ENCODE measurements at regions not wholly inside any gene's neighbourhood (a gene's known extent, or its start where the extent isn't known, plus 50 kb on each side); places are given as distances from the start of the nearest gene placed in this dataset.

GRCh38 chr13:67833564-67833963 lies 603.4 kb upstream of the PCDH9 start:
- DNase-seq, result no peak
- no peak for TF ChIP-seq CTCF (IDR thresholded peaks at IDR 0.05; ENCODE audit: low read depth, low read length)
- no peaks in the 10 kb centered on the region for H3K9me3 ChIP-seq
- H3K4me3 ChIP-seq (ENCODE audit: low read depth, low read length), result no peak overlapping the region
- no peaks in the 10 kb centered on the region for H3K27me3 ChIP-seq
- H3K36me3 ChIP-seq, result no peaks in the 10 kb centered on the region
- no peaks in the 10 kb centered on the region for H3K4me1 ChIP-seq

- H3K27me3 ChIP-seq, result no peaks in the 10 kb centered on the region
- H3K4me3 ChIP-seq (ENCODE audit: low read depth, low read length), result no peak overlapping the region
- H3K9me3 ChIP-seq, result no peaks in the 10 kb centered on the region
- DNase-seq, result no peak
- no peaks in the 10 kb centered on the region for H3K36me3 ChIP-seq
- TF ChIP-seq CTCF (IDR thresholded peaks at IDR 0.05; ENCODE audit: low read depth, low read length), result no peak
- H3K4me1 ChIP-seq, result no peaks in the 10 kb centered on the region
Observed at GRCh38 chr13:67829641-67830040, 599.5 kb upstream of the PCDH9 start.

GRCh38 chr13:67827992-67828391 lies 597.9 kb upstream of the PCDH9 start:
- DNase-seq, result no peak
- no peak for TF ChIP-seq CTCF (IDR thresholded peaks at IDR 0.05; ENCODE audit: low read depth, low read length)

GRCh38 chr13:67821606-67822005 lies 591.5 kb upstream of the PCDH9 start:
- H3K36me3 ChIP-seq, result no peaks in the 10 kb centered on the region
- H3K4me1 ChIP-seq, result no peaks in the 10 kb centered on the region
- DNase-seq, result no peak
- no peak overlapping the region for H3K4me3 ChIP-seq (ENCODE audit: low read depth, low read length)
- H3K9me3 ChIP-seq, result no peaks in the 10 kb centered on the region
- no peaks in the 10 kb centered on the region for H3K27me3 ChIP-seq
- no peak for TF ChIP-seq CTCF (IDR thresholded peaks at IDR 0.05; ENCODE audit: low read depth, low read length)

More at GRCh38 chr13:67827992-67828391, 597.9 kb upstream of the PCDH9 start:
- H3K9me3 ChIP-seq, result no peaks in the 10 kb centered on the region
- H3K4me3 ChIP-seq (ENCODE audit: low read depth, low read length), result no peak overlapping the region
- H3K4me1 ChIP-seq, result no peaks in the 10 kb centered on the region
- no peaks in the 10 kb centered on the region for H3K36me3 ChIP-seq
- no peaks in the 10 kb centered on the region for H3K27me3 ChIP-seq

GRCh38 chr13:67806796-67807195 lies 576.7 kb upstream of the PCDH9 start:
- no peaks in the 10 kb centered on the region for H3K36me3 ChIP-seq
- H3K4me1 ChIP-seq, result no peaks in the 10 kb centered on the region
- H3K9me3 ChIP-seq, result no peaks in the 10 kb centered on the region
- TF ChIP-seq CTCF (IDR thresholded peaks at IDR 0.05; ENCODE audit: low read depth, low read length), result no peak
- no peak for DNase-seq
- H3K27me3 ChIP-seq, result no peaks in the 10 kb centered on the region
- no peak overlapping the region for H3K4me3 ChIP-seq (ENCODE audit: low read depth, low read length)

GRCh38 chr13:67803118-67803517 lies 573.0 kb upstream of the PCDH9 start:
- no peaks in the 10 kb centered on the region for H3K27me3 ChIP-seq
- no peaks in the 10 kb centered on the region for H3K4me1 ChIP-seq
- no peaks in the 10 kb centered on the region for H3K36me3 ChIP-seq
- TF ChIP-seq CTCF (IDR thresholded peaks at IDR 0.05; ENCODE audit: low read depth, low read length), result no peak
- no peak for DNase-seq
- H3K4me3 ChIP-seq (ENCODE audit: low read depth, low read length), result no peak overlapping the region
- H3K9me3 ChIP-seq, result no peaks in the 10 kb centered on the region
